SK-N-MC (cell line): ENCODE measurements at regions not wholly inside any gene's neighbourhood (a gene's known extent, or its start where the extent isn't known, plus 50 kb on each side); places are given as distances from the start of the nearest gene placed in this dataset.

Experiments used
- DNase-seq: peaks from one replicate; pipeline ENCODE4 v3.0.0-alpha.2; 2011; ENCODE audit warnings: low read depth, low spot score
- H3K27ac ChIP-seq: fragments of 200-600 bp; sonication (generic); 2 replicates; pipeline ENCODE4 v1.5.1; 2016; ENCODE audit warnings: mixed run types
- H3K36me3 ChIP-seq: fragments of 200-600 bp; sonication (generic); 2 replicates; pipeline ENCODE4 v1.6.1; 2017; ENCODE audit warnings: antibody characterized with exemption, low read length, mixed read lengths; ENCODE audit not compliant: insufficient read depth
- H3K4me3 ChIP-seq: fragments of 200-600 bp; sonication (generic); 2 replicates; pipeline ENCODE4 v1.5.1; 2016
- H3K9ac ChIP-seq: fragments of 200-600 bp; sonication (generic); 2 replicates; pipeline ENCODE4 v1.8.0; 2017; ENCODE audit warnings: mixed run types, mixed read lengths; ENCODE audit not compliant: insufficient read length
- H3K9me3 ChIP-seq: fragments of 200-600 bp; sonication (generic); 2 replicates; pipeline ENCODE4 v1.6.1; 2017; ENCODE audit warnings: low read depth, mild to moderate bottlenecking, antibody characterized with exemption, low read length, moderate library complexity, mixed read lengths
- EZH2 ChIP-seq: fragments of 200-600 bp; sonication (generic); IDR thresholded peaks from one replicate; pipeline ENCODE4 v1.6.1; 2017; ENCODE audit warnings: antibody characterized with exemption
- FOXP2 ChIP-seq: optimal IDR thresholded peaks from 2 replicates; pipeline ENCODE3; 2011; ENCODE audit warnings: mild to moderate bottlenecking, moderate library complexity; ENCODE audit not compliant: insufficient read depth; ENCODE audit errors: extremely low read length, control extremely low read depth
- POLR2AphosphoS5 ChIP-seq: IDR thresholded peaks from 2 replicates; pipeline ENCODE4 v1.6.1; 2012; ENCODE audit warnings: mild to moderate bottlenecking, low read depth, low read length, borderline replicate concordance

DNA sequence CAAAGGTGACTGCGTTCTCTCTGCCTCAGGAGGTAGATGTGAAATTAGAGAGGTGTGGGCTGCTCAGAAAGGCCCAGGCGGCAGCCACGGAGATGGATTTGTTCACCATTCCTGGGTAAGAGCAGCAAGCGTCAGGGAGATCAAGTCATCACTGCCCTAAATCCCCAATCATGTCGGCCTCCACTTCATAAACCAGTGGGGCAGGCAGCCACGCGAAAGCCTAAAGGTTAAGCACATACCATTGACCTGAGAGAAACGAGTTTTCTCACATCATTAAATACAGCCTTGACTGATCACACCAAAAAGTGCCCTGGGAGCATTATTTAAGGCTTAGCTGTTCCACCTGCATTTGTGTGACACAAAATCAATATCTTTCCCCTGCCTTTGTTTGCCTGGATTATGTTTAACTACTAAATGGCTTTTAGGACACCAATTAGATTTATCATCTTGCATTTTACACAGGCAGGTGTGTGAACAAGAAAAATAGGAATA, 50.7 kb upstream of the FOXB1 start:
- DNase-seq, result no peak
- H3K9ac ChIP-seq, result no peak overlapping the region
- TF ChIP-seq EZH2, result no peak
- no peak for TF ChIP-seq FOXP2
- no peak for TF ChIP-seq POLR2AphosphoS5
- no peak overlapping the region for H3K27ac ChIP-seq
- H3K36me3 ChIP-seq, result no peaks in the 10 kb centered on the region
- H3K4me3 ChIP-seq, result no peak overlapping the region
- H3K9me3 ChIP-seq, result no peaks in the 10 kb centered on the region

- H3K9me3 ChIP-seq, result no peaks in the 10 kb centered on the region
- H3K9ac ChIP-seq, result no peak overlapping the region
- no peak for TF ChIP-seq POLR2AphosphoS5
- no peak for TF ChIP-seq EZH2
- TF ChIP-seq FOXP2, result no peak
- H3K36me3 ChIP-seq, result no peaks in the 10 kb centered on the region
- no peak for DNase-seq
- no peak overlapping the region for H3K27ac ChIP-seq
- no peak overlapping the region for H3K4me3 ChIP-seq
Observed at GRCh38 chr15:59952960-59953359, 51.2 kb upstream of the FOXB1 start.

GRCh38 chr15:59950603-59951388, 53.3 kb upstream of the FOXB1 start:
- Histone ChIP-seq H3K9ac (no peak overlapping the region), H3K36me3 (no peaks in the 10 kb centered on the region), H3K4me3 (no peak overlapping the region), H3K9me3 (no peaks in the 10 kb centered on the region), H3K27ac (no peak overlapping the region)
- no peak for TF ChIP-seq EZH2
- TF ChIP-seq POLR2AphosphoS5, result no peak
- TF ChIP-seq FOXP2, result no peak
- no peak for DNase-seq

DNA sequence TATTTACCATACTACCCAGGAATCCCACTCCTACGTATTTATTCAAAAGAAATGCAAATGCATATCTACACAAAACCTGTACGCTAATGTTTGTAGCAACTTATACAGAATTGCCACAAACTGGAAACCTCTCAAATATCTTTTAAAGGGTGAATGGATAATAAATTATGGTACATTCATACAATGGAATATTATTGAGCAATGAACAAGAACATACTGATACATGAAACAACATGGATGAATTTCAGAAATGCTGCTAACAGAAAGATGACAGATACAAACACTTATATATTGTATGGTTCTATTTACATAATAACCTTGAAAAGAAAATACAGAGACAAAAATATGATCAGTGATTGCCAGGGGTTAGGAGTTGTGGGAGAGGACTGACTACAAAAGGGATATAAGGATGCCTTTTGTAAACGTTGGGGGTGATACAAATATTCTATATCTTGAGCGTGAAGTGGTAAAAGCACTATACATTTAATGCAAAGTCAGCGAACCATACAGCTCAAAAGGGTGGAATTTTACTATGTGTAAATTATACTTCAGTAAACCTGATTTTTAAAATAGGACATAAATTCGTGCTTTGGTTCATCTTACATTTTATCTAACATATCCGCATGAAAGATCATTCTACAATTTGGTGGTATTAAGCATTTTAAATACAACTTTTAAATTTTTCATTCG, 55.0 kb upstream of the FOXB1 start:
- Histone ChIP-seq H3K4me3 (no peak overlapping the region), H3K9me3 (no peaks in the 10 kb centered on the region), H3K9ac (no peak overlapping the region), H3K36me3 (no peaks in the 10 kb centered on the region), H3K27ac (no peak overlapping the region)
- TF ChIP-seq FOXP2 (no peak), EZH2 (no peak), POLR2AphosphoS5 (no peak)
- no peak for DNase-seq

- Histone ChIP-seq H3K9ac (no peak overlapping the region), H3K27ac (no peak overlapping the region), H3K9me3 (no peaks in the 10 kb centered on the region), H3K4me3 (no peak overlapping the region), H3K36me3 (no peaks in the 10 kb centered on the region)
- DNase-seq, result no peak
- TF ChIP-seq FOXP2, result no peak
- no peak for TF ChIP-seq EZH2
- no peak for TF ChIP-seq POLR2AphosphoS5
Observed at GRCh38 chr15:59946084-59946483, 58.0 kb upstream of the FOXB1 start.

DNA sequence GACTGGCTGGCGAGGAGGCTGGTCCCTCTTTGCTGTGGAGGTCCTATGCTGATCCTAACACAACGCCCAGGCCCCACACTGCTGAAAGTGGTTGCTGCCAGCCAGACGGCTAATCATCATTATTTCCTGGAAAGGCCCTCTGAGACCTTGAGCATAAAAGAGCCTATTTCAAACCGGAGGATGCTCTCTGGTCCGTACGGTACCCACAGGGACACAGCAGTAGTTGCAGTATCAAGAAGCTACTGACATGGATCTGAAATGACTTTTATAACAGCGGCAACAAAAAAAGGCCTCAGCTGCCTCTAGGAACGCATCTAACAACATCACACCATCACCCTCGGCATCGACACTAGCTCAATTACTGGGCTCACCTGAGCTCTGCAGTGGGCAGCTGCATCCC, 59.1 kb upstream of the FOXB1 start:
- DNase-seq, result no peak
- Histone ChIP-seq H3K9me3 (no peaks in the 10 kb centered on the region), H3K36me3 (no peaks in the 10 kb centered on the region), H3K4me3 (no peak overlapping the region), H3K27ac (no peak overlapping the region), H3K9ac (no peak overlapping the region)
- TF ChIP-seq POLR2AphosphoS5 (no peak), EZH2 (no peak), FOXP2 (no peak)

DNA sequence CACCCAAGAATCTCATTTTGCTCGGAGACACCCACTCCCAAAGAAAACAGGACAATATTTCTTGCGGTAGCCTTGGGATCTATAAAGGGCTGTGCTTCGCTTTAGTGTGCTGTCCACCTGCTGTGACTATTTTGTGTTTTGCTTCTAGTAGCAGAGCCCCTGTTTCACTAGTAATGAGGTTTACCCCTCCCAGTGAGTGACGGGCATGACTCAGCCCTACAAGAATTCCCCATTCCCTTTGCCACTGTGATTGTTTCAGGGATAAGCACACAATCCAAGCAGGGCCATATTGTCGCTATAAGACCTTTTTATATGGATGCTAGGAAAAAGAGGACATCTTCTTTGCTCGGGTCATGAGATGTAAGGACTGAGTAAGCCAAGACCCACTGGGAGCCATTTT, 62.5 kb upstream of the FOXB1 start:
- DNase-seq, result no peak
- Histone ChIP-seq H3K27ac (no peak overlapping the region), H3K36me3 (no peaks in the 10 kb centered on the region), H3K9ac (no peak overlapping the region), H3K4me3 (no peak overlapping the region), H3K9me3 (no peaks in the 10 kb centered on the region)
- TF ChIP-seq EZH2 (no peak), POLR2AphosphoS5 (no peak), FOXP2 (no peak)

DNA sequence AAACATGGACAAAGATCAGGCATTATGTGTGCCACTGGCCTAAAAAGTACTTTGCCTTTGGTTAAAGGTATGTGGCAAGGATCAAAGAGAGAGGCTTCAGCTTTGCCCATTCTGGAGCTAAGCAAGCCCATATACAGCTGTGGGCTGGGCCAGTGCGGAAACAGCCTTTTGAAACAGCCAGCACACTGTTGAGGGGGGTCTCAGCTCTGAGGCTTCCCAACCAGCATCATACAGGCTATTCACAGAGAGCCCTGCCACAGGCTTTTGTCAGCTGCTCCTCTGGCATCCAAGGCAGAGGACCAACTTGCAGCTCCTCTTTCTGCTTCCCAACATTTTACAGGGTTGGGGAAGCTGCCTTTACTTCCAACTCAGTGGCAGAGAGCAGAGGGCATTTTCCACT, 63.2 kb upstream of the FOXB1 start:
- no peaks in the 10 kb centered on the region for H3K36me3 ChIP-seq
- H3K9me3 ChIP-seq, result no peaks in the 10 kb centered on the region
- DNase-seq, result no peak
- H3K4me3 ChIP-seq, result no peak overlapping the region
- H3K9ac ChIP-seq, result no peak overlapping the region
- TF ChIP-seq EZH2, result no peak
- TF ChIP-seq FOXP2, result no peak
- TF ChIP-seq POLR2AphosphoS5, result no peak
- no peak overlapping the region for H3K27ac ChIP-seq
